ENCODE measurements at regions not wholly inside any gene's neighbourhood (a gene's known extent, or its start where the extent isn't known, plus 50 kb on each side); places are given as distances from the start of the nearest gene placed in this dataset.

DNA sequence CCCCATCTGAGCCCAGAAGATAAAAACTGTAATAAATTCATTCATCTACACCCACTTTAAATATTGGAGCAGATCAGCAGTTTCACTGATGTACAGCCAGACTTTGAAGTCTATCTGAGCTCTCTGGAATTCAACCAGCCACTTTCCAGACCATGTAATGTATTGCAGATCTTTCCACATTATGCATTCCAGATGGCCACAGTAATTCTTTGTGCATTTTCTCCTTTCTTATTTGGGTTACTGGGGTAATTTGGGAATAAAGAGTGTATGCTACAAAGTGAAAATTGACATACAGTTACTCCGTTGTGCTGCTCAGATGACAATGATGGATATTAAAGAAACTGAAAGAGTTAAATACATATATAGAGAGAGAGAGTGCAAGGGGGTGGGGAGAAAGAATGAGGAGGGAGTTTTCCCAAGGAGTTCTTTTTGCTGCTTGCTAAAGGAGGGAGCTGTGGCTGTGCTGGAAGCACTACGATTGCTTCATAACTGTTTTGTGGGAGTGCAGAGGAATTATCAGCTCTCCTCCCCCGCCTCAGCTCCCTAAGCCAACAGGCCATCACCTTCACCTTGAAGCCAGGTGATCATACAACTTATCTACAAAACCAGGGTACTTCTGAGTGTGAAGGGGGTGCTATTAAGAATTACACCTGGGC is 152.8 kb downstream of the GAS1 start:
- Histone ChIP-seq H3K27me3 (ENCODE audit: control insufficient read depth, insufficient read depth, low read length) (no peaks in the 10 kb centered on the region), H3K9me3 (ENCODE audit: control insufficient read depth in 2 of 3, insufficient read depth in 1 of 3, low read length in 3 of 3) (no peaks in the 10 kb centered on the region), H3K27ac (ENCODE audit: low read depth in 2 of 2, low read length in 2 of 2) (no peak overlapping the region), H3K4me1 (ENCODE audit: control insufficient read depth in 2 of 3, insufficient read depth in 2 of 3, low read depth in 1 of 3, low read length in 3 of 3) (no peaks in the 10 kb centered on the region), H3K4me3 (ENCODE audit: low read length in 3 of 3) (no peak overlapping the region), H3K9ac (ENCODE audit: low read length in 3 of 3) (no peak overlapping the region), H3K36me3 (ENCODE audit: control insufficient read depth in 2 of 3, insufficient read depth in 3 of 3, low read length in 3 of 3) (no peaks in the 10 kb centered on the region)
- no peak for TF ChIP-seq CTCF (IDR thresholded peaks at IDR 0.05; ENCODE audit: borderline replicate concordance, extremely low read depth, insufficient read depth)
- intact Hi-C loops (cut with DNase I): no loop called here
- FAIRE-seq (no peak), DNase-seq (peak in 2 of 5 donors; percentile 67 to 80)

DNA sequence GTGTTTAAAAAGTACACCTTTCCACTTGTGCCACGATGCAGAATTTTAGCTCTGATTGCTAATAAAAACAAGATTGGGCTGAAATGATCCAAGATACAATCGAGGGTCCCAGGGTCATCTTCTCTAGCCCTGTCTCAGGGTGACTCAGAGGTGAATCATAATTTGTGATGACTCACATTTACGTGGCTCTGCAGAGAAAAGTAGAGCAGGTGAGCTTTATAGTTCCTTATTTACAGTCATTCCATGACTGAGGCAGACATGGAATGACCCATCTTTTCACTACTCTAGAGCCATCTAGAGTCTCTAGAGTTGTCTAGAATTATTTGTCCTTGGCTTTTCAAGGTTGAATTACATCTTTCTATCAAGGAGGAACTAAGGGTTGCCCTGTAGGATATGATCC is 155.2 kb downstream of the GAS1 start:
- DNase-seq (no peak), FAIRE-seq (no peak)
- Histone ChIP-seq H3K36me3 (ENCODE audit: control insufficient read depth in 2 of 3, insufficient read depth in 3 of 3, low read length in 3 of 3) (no peaks in the 10 kb centered on the region), H3K9ac (ENCODE audit: low read length in 3 of 3) (no peak overlapping the region), H3K27me3 (ENCODE audit: control insufficient read depth, insufficient read depth, low read length) (no peaks in the 10 kb centered on the region), H3K9me3 (ENCODE audit: control insufficient read depth in 2 of 3, insufficient read depth in 1 of 3, low read length in 3 of 3) (no peaks in the 10 kb centered on the region), H3K4me3 (ENCODE audit: low read length in 3 of 3) (no peak overlapping the region), H3K27ac (ENCODE audit: low read depth in 2 of 2, low read length in 2 of 2) (no peak overlapping the region), H3K4me1 (ENCODE audit: control insufficient read depth in 2 of 3, insufficient read depth in 2 of 3, low read depth in 1 of 3, low read length in 3 of 3) (no peaks in the 10 kb centered on the region)
- TF ChIP-seq CTCF (IDR thresholded peaks at IDR 0.05; ENCODE audit: borderline replicate concordance, extremely low read depth, insufficient read depth): no peak
- intact Hi-C loops (cut with DNase I): no loop called here

- no peaks in the 10 kb centered on the region for H3K36me3 ChIP-seq (ENCODE audit: control insufficient read depth in 2 of 3, insufficient read depth in 3 of 3, low read length in 3 of 3)
- H3K4me3 ChIP-seq (ENCODE audit: low read length in 3 of 3): no peak overlapping the region
- DNase-seq (no peak), FAIRE-seq (no peak)
- TF ChIP-seq CTCF (IDR thresholded peaks at IDR 0.05; ENCODE audit: borderline replicate concordance, extremely low read depth, insufficient read depth): no peak
- H3K9ac ChIP-seq (ENCODE audit: low read length in 3 of 3): no peak overlapping the region
- H3K9me3 ChIP-seq (ENCODE audit: control insufficient read depth in 2 of 3, insufficient read depth in 1 of 3, low read length in 3 of 3): no peaks in the 10 kb centered on the region
- intact Hi-C loops (cut with DNase I): no loop called here
- H3K27ac ChIP-seq (ENCODE audit: low read depth in 2 of 2, low read length in 2 of 2): no peak overlapping the region
- no peaks in the 10 kb centered on the region for H3K4me1 ChIP-seq (ENCODE audit: control insufficient read depth in 2 of 3, insufficient read depth in 2 of 3, low read depth in 1 of 3, low read length in 3 of 3)
- no peaks in the 10 kb centered on the region for H3K27me3 ChIP-seq (ENCODE audit: control insufficient read depth, insufficient read depth, low read length)
Observed at GRCh38 chr9:86790805-86791204, 156.5 kb downstream of the GAS1 start.

- intact Hi-C loops (cut with DNase I): no loop called here
- Histone ChIP-seq H3K36me3 (ENCODE audit: control insufficient read depth in 2 of 3, insufficient read depth in 3 of 3, low read length in 3 of 3) (no peaks in the 10 kb centered on the region), H3K27me3 (ENCODE audit: control insufficient read depth, insufficient read depth, low read length) (no peaks in the 10 kb centered on the region)
Observed at GRCh38 chr9:86788456-86788855, 158.8 kb downstream of the GAS1 start.

More at GRCh38 chr9:86788456-86788855, 158.8 kb downstream of the GAS1 start:
- Histone ChIP-seq H3K4me1 (ENCODE audit: control insufficient read depth in 2 of 3, insufficient read depth in 2 of 3, low read depth in 1 of 3, low read length in 3 of 3) (no peaks in the 10 kb centered on the region), H3K4me3 (ENCODE audit: low read length in 3 of 3) (no peak overlapping the region), H3K9ac (ENCODE audit: low read length in 3 of 3) (no peak overlapping the region), H3K27ac (ENCODE audit: low read depth in 2 of 2, low read length in 2 of 2) (no peak overlapping the region), H3K9me3 (ENCODE audit: control insufficient read depth in 2 of 3, insufficient read depth in 1 of 3, low read length in 3 of 3) (no peaks in the 10 kb centered on the region)
- DNase-seq (no peak), FAIRE-seq (no peak)
- TF ChIP-seq CTCF (IDR thresholded peaks at IDR 0.05; ENCODE audit: borderline replicate concordance, extremely low read depth, insufficient read depth): no peak
